Mesendoderm (in vitro differentiated cells): ENCODE measurements at regions not wholly inside any gene's neighbourhood (a gene's known extent, or its start where the extent isn't known, plus 50 kb on each side); places are given as distances from the start of the nearest gene placed in this dataset.
A peak's percentile ranks its signal among the peaks of the same experiment; 100 is the strongest.
"Not testable (repeated sequence)": the region's sequence is repeated elsewhere in the genome, so short reads cannot be mapped to it uniquely, and the experiment has no call there.

ENCODE experiments used
- DNase-seq: peaks from one replicate; pipeline ENCODE4 v3.0.0; 2013
- H2AK5ac ChIP-seq: 2 replicates; pipeline ENCODE4 v1.6.1; 2013; ENCODE audit warnings: low read length, inconsistent platforms
- H2BK120ac ChIP-seq: 2 replicates; pipeline ENCODE4 v1.6.1; 2013; ENCODE audit warnings: low read depth, mild to moderate bottlenecking, low read length, moderate library complexity, mixed read lengths
- H2BK15ac ChIP-seq: replicated peaks from 2 replicates; pipeline ENCODE4 v1.6.1; 2013; ENCODE audit warnings: low read depth, mild to moderate bottlenecking, moderate library complexity
- H2BK5ac ChIP-seq: 2 replicates; pipeline ENCODE4 v1.6.1; 2013; ENCODE audit warnings: low read length, inconsistent platforms
- H3K18ac ChIP-seq: 2 replicates; pipeline ENCODE4 v1.6.1; 2013; ENCODE audit warnings: mild to moderate bottlenecking, low read length, mixed read lengths
- H3K23ac ChIP-seq: one replicate; pipeline ENCODE4 v1.6.1; 2013; ENCODE audit warnings: low read length
- H3K27ac ChIP-seq: 2 replicates; pipeline ENCODE4 v1.5.1; 2013; ENCODE audit warnings: low read depth, mild to moderate bottlenecking, inconsistent platforms, low read length, moderate library complexity
- H3K27me3 ChIP-seq: 2 replicates; pipeline ENCODE4 v1.6.1; 2013; ENCODE audit warnings: low read length, control low read depth, mild to moderate bottlenecking, inconsistent platforms; ENCODE audit not compliant: insufficient read depth, poor library complexity
- H3K36me3 ChIP-seq: 2 replicates; pipeline ENCODE4 v1.6.1; 2013; ENCODE audit warnings: low read length, inconsistent platforms; ENCODE audit not compliant: control insufficient read depth, insufficient read depth
- H3K4ac ChIP-seq: one replicate; pipeline ENCODE4 v1.6.1; 2013; ENCODE audit warnings: low read depth, mild to moderate bottlenecking, low read length, moderate library complexity
- H3K4me1 ChIP-seq: 2 replicates; pipeline ENCODE4 v1.6.1; 2013; ENCODE audit warnings: low read depth, low read length, inconsistent platforms; ENCODE audit not compliant: control insufficient read depth
- H3K4me2 ChIP-seq: 2 replicates; pipeline ENCODE4 v1.6.1; 2013; ENCODE audit warnings: low read length
- H3K4me3 ChIP-seq: 2 replicates; pipeline ENCODE4 v1.5.1; 2013; ENCODE audit warnings: mild to moderate bottlenecking, low read length
- H3K56ac ChIP-seq: one replicate; pipeline ENCODE4 v1.6.1; 2013; ENCODE audit warnings: low read length
- H3K79me1 ChIP-seq: 2 replicates; pipeline ENCODE4 v1.6.1; 2013; ENCODE audit warnings: low read length, inconsistent platforms
- H3K79me2 ChIP-seq: 2 replicates; pipeline ENCODE4 v1.6.1; 2013; ENCODE audit warnings: mild to moderate bottlenecking, low read length; ENCODE audit not compliant: control insufficient read depth, insufficient read depth
- H3K9ac ChIP-seq: 2 replicates; pipeline ENCODE4 v1.6.1; 2013; ENCODE audit warnings: low read length, inconsistent platforms
- H4K5ac ChIP-seq: one replicate; pipeline ENCODE4 v1.6.1; 2013; ENCODE audit warnings: low read length
- H4K8ac ChIP-seq: one replicate; pipeline ENCODE4 v1.6.1; 2013; ENCODE audit warnings: low read depth, mild to moderate bottlenecking, control low read depth, low read length, moderate library complexity
- WGBS: extraction: QIAGEN DNeasy Blood & Tissue Kit; methylation state at CpG from one replicate; pipeline ENCODE4 v1.1.7; 2013; ENCODE audit warnings: low lambda C conversion rate, missing lambda C conversion rate; ENCODE audit not compliant: insufficient coverage; ENCODE audit errors: extremely low coverage; 5-methylcytosine and 5-hydroxymethylcytosine counted together

GRCh38 chr10:33600381-33600780, 265.9 kb upstream of the NRP1 start:
- H2BK120ac ChIP-seq: no peak overlapping the region
- H2BK15ac ChIP-seq: no peak overlapping the region
- H3K56ac ChIP-seq: no peak overlapping the region
- no peak overlapping the region for H3K18ac ChIP-seq
- H2BK5ac ChIP-seq: no peak overlapping the region
- H3K4me1 ChIP-seq: no peaks in the 10 kb centered on the region
- H3K4ac ChIP-seq: no peak overlapping the region
- no peak overlapping the region for H3K23ac ChIP-seq
- no peak overlapping the region for H4K8ac ChIP-seq
- no peak overlapping the region for H3K9ac ChIP-seq
- H3K79me1 ChIP-seq: no peaks in the 10 kb centered on the region
- no peak overlapping the region for H3K4me3 ChIP-seq
- no peak overlapping the region for H2AK5ac ChIP-seq
- DNase-seq: no peak
- H3K4me2 ChIP-seq: no peak overlapping the region
- no peaks in the 10 kb centered on the region for H3K27me3 ChIP-seq
- no peaks in the 10 kb centered on the region for H3K36me3 ChIP-seq
- WGBS: no CpG with 5 or more reads among the region's 3 CpGs
- no peaks in the 10 kb centered on the region for H3K79me2 ChIP-seq
- no peak overlapping the region for H3K27ac ChIP-seq
- H4K5ac ChIP-seq: no peak overlapping the region

- Histone ChIP-seq H2BK15ac (no peak overlapping the region), H3K4me3 (no peak overlapping the region)
These were observed 262.0 kb upstream of the NRP1 start for GRCh38 chr10:33596422-33596821.

GRCh38 chr10:33594475-33594874, 260.0 kb upstream of the NRP1 start:
- Histone ChIP-seq H3K36me3 (no peaks in the 10 kb centered on the region), H2BK15ac (no peak overlapping the region), H3K27ac (no peak overlapping the region), H3K4me1 (no peaks in the 10 kb centered on the region), H3K4ac (no peak overlapping the region), H3K79me1 (no peaks in the 10 kb centered on the region), H3K4me3 (no peak overlapping the region), H4K5ac (no peak overlapping the region), H2BK5ac (no peak overlapping the region), H3K27me3 (no peaks in the 10 kb centered on the region), H2BK120ac (no peak overlapping the region), H2AK5ac (no peak overlapping the region), H4K8ac (no peak overlapping the region), H3K18ac (no peak overlapping the region), H3K79me2 (no peaks in the 10 kb centered on the region), H3K56ac (no peak overlapping the region), H3K9ac (no peak overlapping the region), H3K4me2 (no peak overlapping the region), H3K23ac (no peak overlapping the region)
- DNase-seq: no peak
- 100% methylated on average over 1 of the region's 8 CpGs for WGBS

More at GRCh38 chr10:33596422-33596821, 262.0 kb upstream of the NRP1 start:
- Histone ChIP-seq H3K27ac (no peak overlapping the region), H2AK5ac (no peak overlapping the region), H3K79me1 (no peaks in the 10 kb centered on the region), H3K27me3 (no peaks in the 10 kb centered on the region), H2BK5ac (no peak overlapping the region), H4K8ac (no peak overlapping the region), H3K56ac (no peak overlapping the region), H3K79me2 (no peaks in the 10 kb centered on the region), H3K4ac (no peak overlapping the region), H2BK120ac (no peak overlapping the region), H4K5ac (no peak overlapping the region), H3K18ac (no peak overlapping the region), H3K36me3 (no peaks in the 10 kb centered on the region), H3K9ac (no peak overlapping the region), H3K4me2 (no peak overlapping the region), H3K4me1 (no peaks in the 10 kb centered on the region), H3K23ac (no peak overlapping the region)
- WGBS: no CpG with 5 or more reads among the region's 6 CpGs
- DNase-seq: no peak

- no peaks in the 10 kb centered on the region for H3K36me3 ChIP-seq
- H4K8ac ChIP-seq: no peak overlapping the region
- H3K18ac ChIP-seq: no peak overlapping the region
- no peak for DNase-seq
- H2BK5ac ChIP-seq: no peak overlapping the region
- no peaks in the 10 kb centered on the region for H3K79me2 ChIP-seq
- no peaks in the 10 kb centered on the region for H3K4me1 ChIP-seq
- no peak overlapping the region for H2BK15ac ChIP-seq
- H3K9ac ChIP-seq: no peak overlapping the region
- H2AK5ac ChIP-seq: no peak overlapping the region
- no peaks in the 10 kb centered on the region for H3K79me1 ChIP-seq
- no peak overlapping the region for H2BK120ac ChIP-seq
- no peak overlapping the region for H4K5ac ChIP-seq
- H3K27ac ChIP-seq: no peak overlapping the region
- no peak overlapping the region for H3K23ac ChIP-seq
- no CpG with 5 or more reads among the region's 5 CpGs for WGBS
- no peak overlapping the region for H3K4me3 ChIP-seq
- H3K56ac ChIP-seq: no peak overlapping the region
- H3K4me2 ChIP-seq: no peak overlapping the region
- H3K27me3 ChIP-seq: no peaks in the 10 kb centered on the region
- H3K4ac ChIP-seq: no peak overlapping the region
These were observed 254.6 kb upstream of the NRP1 start for GRCh38 chr10:33588974-33589600.

- not testable (repeated sequence) for H2BK120ac ChIP-seq, H2BK5ac ChIP-seq, H3K4me2 ChIP-seq, H3K27ac ChIP-seq, H3K79me1 ChIP-seq, H3K79me2 ChIP-seq, H3K56ac ChIP-seq, H3K23ac ChIP-seq, H3K27me3 ChIP-seq, H3K9ac ChIP-seq, H4K8ac ChIP-seq, H3K4ac ChIP-seq, H3K4me3 ChIP-seq, H2AK5ac ChIP-seq, H4K5ac ChIP-seq, H3K18ac ChIP-seq, H3K36me3 ChIP-seq, H3K4me1 ChIP-seq, H2BK15ac ChIP-seq
- DNase-seq: peak; percentile 61
- WGBS: no CpG with 5 or more reads among the region's 3 CpGs
These were observed 250.1 kb upstream of the NRP1 start for GRCh38 chr10:33584596-33584995.

- Histone ChIP-seq H3K79me2 (no peaks in the 10 kb centered on the region), H4K5ac (no peak overlapping the region), H2BK15ac (no peak overlapping the region), H3K36me3 (no peaks in the 10 kb centered on the region), H3K4me1 (no peaks in the 10 kb centered on the region), H3K4ac (no peak overlapping the region), H3K4me2 (no peak overlapping the region), H3K27ac (no peak overlapping the region), H2BK120ac (no peak overlapping the region), H3K23ac (no peak overlapping the region), H3K79me1 (no peaks in the 10 kb centered on the region), H3K18ac (no peak overlapping the region), H3K56ac (no peak overlapping the region), H2BK5ac (no peak overlapping the region), H3K27me3 (no peaks in the 10 kb centered on the region), H4K8ac (no peak overlapping the region), H2AK5ac (no peak overlapping the region), H3K9ac (no peak overlapping the region), H3K4me3 (no peak overlapping the region)
- WGBS: no CpG with 5 or more reads among the region's 3 CpGs
- no peak for DNase-seq
These were observed 245.5 kb upstream of the NRP1 start for GRCh38 chr10:33579996-33580395.
